ENCODE measurements at regions not wholly inside any gene's neighbourhood (a gene's known extent, or its start where the extent isn't known, plus 50 kb on each side); places are given as distances from the start of the nearest gene placed in this dataset.

GRCh38 chr1:95386915-95387314 lies 152.9 kb downstream of the RWDD3 start:
- Histone ChIP-seq H3K4me2 (ENCODE audit: insufficient read depth, low read length) (no peak overlapping the region), H3K27me3 (ENCODE audit: control insufficient read depth in 2 of 2, insufficient read depth in 2 of 2, low read length in 2 of 2) (no peaks in the 10 kb centered on the region), H4K20me1 (replicated peaks; ENCODE audit: control insufficient read depth, extremely low read depth, insufficient read depth, low read length) (no peaks in the 10 kb centered on the region), H3K9me3 (replicated peaks; ENCODE audit: control insufficient read depth, insufficient read depth, low read length) (no peaks in the 10 kb centered on the region), H3K9ac (replicated peaks; ENCODE audit: extremely low read depth, insufficient read depth, low read length) (no peak overlapping the region), H3K4me1 (ENCODE audit: control insufficient read depth, extremely low read depth, insufficient read depth, low read length) (no peaks in the 10 kb centered on the region), H3K9me1 (replicated peaks; ENCODE audit: control insufficient read depth, extremely low read depth, insufficient read depth, low read length) (no peaks in the 10 kb centered on the region), H2AFZ (ENCODE audit: low read depth, low read length) (no peak overlapping the region), H3K27ac (ENCODE audit: insufficient read depth, low read depth, low read length) (no peak overlapping the region), H3K4me3 (replicated peaks in 1 of 3; ENCODE audit: insufficient read depth in 1 of 3, low read depth in 1 of 3, low read length in 3 of 3) (no peak overlapping the region), H3K79me2 (ENCODE audit: control insufficient read depth, insufficient read depth, low read length) (no peaks in the 10 kb centered on the region), H3K36me3 (ENCODE audit: control insufficient read depth in 2 of 2, extremely low read depth in 1 of 2, insufficient read depth in 2 of 2, low read length in 2 of 2) (no peaks in the 10 kb centered on the region)
- no TSS peak for BruUV-seq (replicated peaks)
- ChIA-PET POLR2A (no interaction called here), CTCF (no interaction called here)
- dilution Hi-C loops (cut with MboI; ENCODE audit: extremely low pct_ligation_motif_present, low sequenced_read_pairs) (no loop called here), intact Hi-C loops (cut with micrococcal nuclease) (no loop called here)
- no peak for TF ChIP-seq MYC (IDR thresholded peaks at IDR 0.05; ENCODE audit: low read depth, low read length)
- no peak for TF ChIP-seq GATA2 (IDR thresholded peaks at IDR 0.05; ENCODE audit: insufficient read depth, insufficient read length, low read depth, low read length)
- no peak for TF ChIP-seq POLR2AphosphoS5 (IDR thresholded peaks at IDR 0.05; ENCODE audit: insufficient read depth, low read depth, low read length)
- no peak for TF ChIP-seq POLR2A (IDR thresholded peaks at IDR 0.05; ENCODE audit: low read depth, low read length)
- no peak for TF ChIP-seq JUN (IDR thresholded peaks at IDR 0.05; ENCODE audit: borderline replicate concordance, insufficient read depth, insufficient read length, low read depth)
- no peak for TF ChIP-seq CTCF (IDR thresholded peaks at IDR 0.05; ENCODE audit: extremely low read depth in 1 of 2, insufficient read depth in 1 of 2, low read depth in 1 of 2, low read length in 2 of 2)
- no peak for TF ChIP-seq EZH2 (IDR thresholded peaks at IDR 0.05; ENCODE audit: borderline replicate concordance, low read depth, low read length, severe bottlenecking)
- no peak for TF ChIP-seq FOS (IDR thresholded peaks at IDR 0.05; ENCODE audit: borderline replicate concordance, insufficient read depth, low read length)
- TF ChIP-seq MAX (IDR thresholded peaks at IDR 0.05; ENCODE audit: insufficient read depth, insufficient read length): no peak
- no peak for DNase-seq (ENCODE audit: low read depth, low spot score)
- FAIRE-seq: no peak

All from endothelial cell of umbilical vein (primary cell).